ENCODE measurements at regions not wholly inside any gene's neighbourhood (a gene's known extent, or its start where the extent isn't known, plus 50 kb on each side); places are given as distances from the start of the nearest gene placed in this dataset.

DNA sequence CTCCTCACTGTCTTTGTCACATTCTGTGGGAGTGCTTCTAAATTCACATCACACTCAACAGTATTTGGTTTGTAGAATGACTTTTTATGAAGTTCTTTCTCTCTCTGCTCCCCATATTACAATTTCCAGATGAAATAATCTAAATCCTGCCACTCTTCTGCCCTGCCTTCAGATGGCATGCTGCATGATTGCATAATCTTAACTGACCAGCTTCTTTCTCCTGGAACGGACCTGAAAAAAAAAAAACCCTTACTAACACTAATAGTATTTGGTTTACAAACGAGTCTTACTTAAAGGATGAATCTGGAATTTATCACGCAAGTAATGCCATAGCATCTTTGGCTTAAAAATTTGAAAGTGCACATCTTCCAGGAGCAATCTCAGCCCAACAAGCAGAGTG, 272.3 kb downstream of the NAF1 start:
- H3K27ac ChIP-seq (ENCODE audit: low read depth, low read length), result no peak overlapping the region
- no peaks in the 10 kb centered on the region for H3K36me3 ChIP-seq (ENCODE audit: low read length)
- H4K20me1 ChIP-seq (ENCODE audit: low read depth, low read length), result no peaks in the 10 kb centered on the region
- no peak overlapping the region for H3K9ac ChIP-seq (ENCODE audit: low read length)
- H3K9me3 ChIP-seq (ENCODE audit: insufficient read depth, low read length), result no peaks in the 10 kb centered on the region
- H3K9me2 ChIP-seq (replicated peaks; ENCODE audit: insufficient read depth, low read length), result no peaks in the 10 kb centered on the region
- H3K4me3 ChIP-seq (ENCODE audit: insufficient read depth, low read length, poor library complexity, severe bottlenecking), result no peak overlapping the region
- TF ChIP-seq, protein P1, sequence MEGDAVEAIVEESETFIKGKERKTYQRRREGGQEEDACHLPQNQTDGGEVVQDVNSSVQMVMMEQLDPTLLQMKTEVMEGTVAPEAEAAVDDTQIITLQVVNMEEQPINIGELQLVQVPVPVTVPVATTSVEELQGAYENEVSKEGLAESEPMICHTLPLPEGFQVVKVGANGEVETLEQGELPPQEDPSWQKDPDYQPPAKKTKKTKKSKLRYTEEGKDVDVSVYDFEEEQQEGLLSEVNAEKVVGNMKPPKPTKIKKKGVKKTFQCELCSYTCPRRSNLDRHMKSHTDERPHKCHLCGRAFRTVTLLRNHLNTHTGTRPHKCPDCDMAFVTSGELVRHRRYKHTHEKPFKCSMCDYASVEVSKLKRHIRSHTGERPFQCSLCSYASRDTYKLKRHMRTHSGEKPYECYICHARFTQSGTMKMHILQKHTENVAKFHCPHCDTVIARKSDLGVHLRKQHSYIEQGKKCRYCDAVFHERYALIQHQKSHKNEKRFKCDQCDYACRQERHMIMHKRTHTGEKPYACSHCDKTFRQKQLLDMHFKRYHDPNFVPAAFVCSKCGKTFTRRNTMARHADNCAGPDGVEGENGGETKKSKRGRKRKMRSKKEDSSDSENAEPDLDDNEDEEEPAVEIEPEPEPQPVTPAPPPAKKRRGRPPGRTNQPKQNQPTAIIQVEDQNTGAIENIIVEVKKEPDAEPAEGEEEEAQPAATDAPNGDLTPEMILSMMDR (IDR thresholded peaks at IDR 0.05; ENCODE audit: insufficient read depth, low read length, poor library complexity, severe bottlenecking), result no peak
- TF ChIP-seq EZH2phosphoT487 (conservative IDR thresholded peaks at IDR 0.05; ENCODE audit: low read length), result no peak
- H3F3A ChIP-seq (ENCODE audit: insufficient read depth), result no peaks in the 10 kb centered on the region
- H3K27me3 ChIP-seq (ENCODE audit: low read length), result no peaks in the 10 kb centered on the region
- no peak overlapping the region for H2AFZ ChIP-seq (ENCODE audit: low read depth, low read length, severe bottlenecking)
- no peak overlapping the region for H3K4me2 ChIP-seq (ENCODE audit: low read depth, low read length, poor library complexity, severe bottlenecking)
- H3K79me2 ChIP-seq (ENCODE audit: insufficient read depth, low read length), result no peaks in the 10 kb centered on the region

DNA sequence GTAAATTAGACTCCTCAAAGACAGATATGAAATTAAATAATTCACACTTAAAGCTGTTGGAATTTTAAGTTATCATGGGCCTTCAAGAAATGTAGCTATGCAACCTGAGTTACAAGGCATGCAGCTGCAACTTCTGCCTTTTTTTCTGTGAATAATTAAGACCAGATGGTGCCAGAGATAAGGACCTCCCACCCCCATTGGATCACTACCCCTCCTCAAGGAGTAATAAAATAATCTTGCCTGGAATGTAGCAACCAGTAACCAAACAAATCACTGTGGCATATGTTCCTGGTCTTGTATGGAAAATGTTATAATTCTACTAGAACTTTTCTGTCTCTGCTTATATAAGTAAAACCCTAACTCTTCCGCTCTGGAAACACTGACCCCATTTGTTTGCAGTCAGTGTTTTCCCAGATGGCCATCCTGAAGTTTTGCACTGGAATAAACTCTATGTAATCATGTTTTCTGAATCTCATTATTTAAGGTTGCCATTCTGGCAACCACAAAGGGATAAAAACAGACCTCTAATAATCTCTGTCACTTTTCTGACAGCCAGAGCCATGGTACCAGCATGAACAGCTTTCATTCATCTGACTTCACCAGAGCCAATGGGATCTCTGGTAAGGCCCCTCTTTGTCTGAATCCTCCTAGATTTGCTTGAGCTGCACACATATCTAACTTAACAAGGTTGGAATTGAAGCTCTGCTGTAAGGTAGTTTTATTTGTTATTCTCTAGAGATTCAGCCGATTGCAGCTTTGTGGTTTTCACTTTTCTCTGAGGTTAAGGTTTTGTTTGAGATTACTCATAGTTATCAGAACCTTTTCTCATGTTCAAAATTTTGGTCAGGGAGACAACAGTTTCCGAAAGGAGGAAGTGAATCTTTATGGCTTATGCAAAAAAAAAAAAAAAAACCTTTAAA, 274.6 kb downstream of the NAF1 start:
- Histone ChIP-seq H3K79me2 (ENCODE audit: insufficient read depth, low read length) (no peaks in the 10 kb centered on the region), H3K4me3 (ENCODE audit: insufficient read depth, low read length, poor library complexity, severe bottlenecking) (no peak overlapping the region), H3K9me3 (ENCODE audit: insufficient read depth, low read length) (no peaks in the 10 kb centered on the region), H3F3A (ENCODE audit: insufficient read depth) (no peaks in the 10 kb centered on the region), H3K9ac (ENCODE audit: low read length) (no peak overlapping the region), H2AFZ (ENCODE audit: low read depth, low read length, severe bottlenecking) (no peak overlapping the region), H3K27ac (ENCODE audit: low read depth, low read length) (no peak overlapping the region), H4K20me1 (ENCODE audit: low read depth, low read length) (no peaks in the 10 kb centered on the region), H3K36me3 (ENCODE audit: low read length) (no peaks in the 10 kb centered on the region), H3K4me2 (ENCODE audit: low read depth, low read length, poor library complexity, severe bottlenecking) (no peak overlapping the region), H3K27me3 (ENCODE audit: low read length) (no peaks in the 10 kb centered on the region), H3K9me2 (replicated peaks; ENCODE audit: insufficient read depth, low read length) (no peaks in the 10 kb centered on the region)
- TF ChIP-seq, protein P1 (IDR thresholded peaks at IDR 0.05; ENCODE audit: insufficient read depth, low read length, poor library complexity, severe bottlenecking), result no peak
- TF ChIP-seq EZH2phosphoT487 (conservative IDR thresholded peaks at IDR 0.05; ENCODE audit: low read length), result no peak

DNA sequence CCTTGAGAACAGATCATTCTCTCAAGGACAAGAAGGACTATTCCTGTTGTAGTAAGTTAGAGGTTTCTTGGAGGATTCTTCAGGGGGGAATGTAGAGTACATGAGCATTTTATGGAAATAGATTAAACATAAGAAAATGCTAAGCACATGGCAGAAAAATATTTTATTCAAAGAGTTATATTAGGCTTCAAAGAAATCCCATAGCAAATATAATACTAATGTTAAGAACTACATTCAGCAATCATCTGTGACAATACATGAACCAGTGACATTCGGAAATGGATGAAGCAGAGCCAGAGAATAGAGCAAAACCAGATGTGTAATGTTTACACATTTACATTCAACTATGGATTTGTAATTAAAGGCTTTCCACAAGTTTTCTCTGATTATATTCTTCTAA, 288.6 kb downstream of the NAF1 start:
- Histone ChIP-seq H3F3A (ENCODE audit: insufficient read depth) (no peaks in the 10 kb centered on the region), H4K20me1 (ENCODE audit: low read depth, low read length) (no peaks in the 10 kb centered on the region), H3K4me2 (ENCODE audit: low read depth, low read length, poor library complexity, severe bottlenecking) (no peak overlapping the region), H3K79me2 (ENCODE audit: insufficient read depth, low read length) (no peaks in the 10 kb centered on the region), H3K36me3 (ENCODE audit: low read length) (no peaks in the 10 kb centered on the region), H3K9me3 (ENCODE audit: insufficient read depth, low read length) (no peaks in the 10 kb centered on the region), H3K4me3 (ENCODE audit: insufficient read depth, low read length, poor library complexity, severe bottlenecking) (no peak overlapping the region), H3K27me3 (ENCODE audit: low read length) (no peaks in the 10 kb centered on the region), H3K27ac (ENCODE audit: low read depth, low read length) (no peak overlapping the region), H3K9ac (ENCODE audit: low read length) (no peak overlapping the region), H2AFZ (ENCODE audit: low read depth, low read length, severe bottlenecking) (no peak overlapping the region), H3K9me2 (replicated peaks; ENCODE audit: insufficient read depth, low read length) (no peaks in the 10 kb centered on the region)
- no peak for TF ChIP-seq EZH2phosphoT487 (conservative IDR thresholded peaks at IDR 0.05; ENCODE audit: low read length)
- TF ChIP-seq, protein P1 (IDR thresholded peaks at IDR 0.05; ENCODE audit: insufficient read depth, low read length, poor library complexity, severe bottlenecking), result no peak

All from SU-DHL-6 (cell line).